ENCODE measurements at regions not wholly inside any gene's neighbourhood (a gene's known extent, or its start where the extent isn't known, plus 50 kb on each side); places are given as distances from the start of the nearest gene placed in this dataset.

GRCh38 chr12:126201981-126202537 lies 1136.8 kb downstream of the AACS start:
- DNase-seq (ENCODE audit: low spot score), result no peak
- ChIA-PET CTCF (no interaction called here), POLR2A (no interaction called here)
- peaks cover 86% of the 10 kb centered on the region for H3K9me3 Mint-ChIP-seq
- H3K4me3 Mint-ChIP-seq, result no peak overlapping the region
- H3K27me3 Mint-ChIP-seq (ENCODE audit: low read depth), result peaks cover 8% of the 10 kb centered on the region; the same call in 1 of the 2 replicates
- peaks cover 79% of the 10 kb centered on the region for H3K36me3 Mint-ChIP-seq
- no peak overlapping the region for H3K27ac Mint-ChIP-seq
- TF ChIP-seq, protein P1, sequence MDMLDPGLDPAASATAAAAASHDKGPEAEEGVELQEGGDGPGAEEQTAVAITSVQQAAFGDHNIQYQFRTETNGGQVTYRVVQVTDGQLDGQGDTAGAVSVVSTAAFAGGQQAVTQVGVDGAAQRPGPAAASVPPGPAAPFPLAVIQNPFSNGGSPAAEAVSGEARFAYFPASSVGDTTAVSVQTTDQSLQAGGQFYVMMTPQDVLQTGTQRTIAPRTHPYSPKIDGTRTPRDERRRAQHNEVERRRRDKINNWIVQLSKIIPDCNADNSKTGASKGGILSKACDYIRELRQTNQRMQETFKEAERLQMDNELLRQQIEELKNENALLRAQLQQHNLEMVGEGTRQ (CRISPR knock-in tag; IDR thresholded peaks at IDR 0.05), result no peak
- TF ChIP-seq MXD4 (CRISPR knock-in tag; IDR thresholded peaks at IDR 0.05; ENCODE audit: borderline replicate concordance), result no peak
- no peak for TF ChIP-seq ZNF423 (CRISPR knock-in tag; IDR thresholded peaks at IDR 0.05)
- TF ChIP-seq, protein P2, sequence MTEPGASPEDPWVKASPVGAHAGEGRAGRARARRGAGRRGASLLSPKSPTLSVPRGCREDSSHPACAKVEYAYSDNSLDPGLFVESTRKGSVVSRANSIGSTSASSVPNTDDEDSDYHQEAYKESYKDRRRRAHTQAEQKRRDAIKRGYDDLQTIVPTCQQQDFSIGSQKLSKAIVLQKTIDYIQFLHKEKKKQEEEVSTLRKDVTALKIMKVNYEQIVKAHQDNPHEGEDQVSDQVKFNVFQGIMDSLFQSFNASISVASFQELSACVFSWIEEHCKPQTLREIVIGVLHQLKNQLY (CRISPR knock-in tag; IDR thresholded peaks at IDR 0.05), result no peak
- TF ChIP-seq TEAD4 (CRISPR knock-in tag; IDR thresholded peaks at IDR 0.05), result no peak
- TF ChIP-seq, protein P3, sequence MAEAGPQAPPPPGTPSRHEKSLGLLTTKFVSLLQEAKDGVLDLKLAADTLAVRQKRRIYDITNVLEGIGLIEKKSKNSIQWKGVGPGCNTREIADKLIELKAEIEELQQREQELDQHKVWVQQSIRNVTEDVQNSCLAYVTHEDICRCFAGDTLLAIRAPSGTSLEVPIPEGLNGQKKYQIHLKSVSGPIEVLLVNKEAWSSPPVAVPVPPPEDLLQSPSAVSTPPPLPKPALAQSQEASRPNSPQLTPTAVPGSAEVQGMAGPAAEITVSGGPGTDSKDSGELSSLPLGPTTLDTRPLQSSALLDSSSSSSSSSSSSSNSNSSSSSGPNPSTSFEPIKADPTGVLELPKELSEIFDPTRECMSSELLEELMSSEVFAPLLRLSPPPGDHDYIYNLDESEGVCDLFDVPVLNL (CRISPR knock-in tag; IDR thresholded peaks at IDR 0.05; ENCODE audit: borderline replicate concordance, low read depth), result no peak
- no peak for TF ChIP-seq ATF2 (CRISPR knock-in tag; IDR thresholded peaks at IDR 0.05; ENCODE audit: borderline replicate concordance, low read depth)
- no peak for TF ChIP-seq GTF2I (CRISPR knock-in tag; conservative IDR thresholded peaks at IDR 0.05)
- no peak for TF ChIP-seq JAZF1 (CRISPR knock-in tag; IDR thresholded peaks at IDR 0.05)
- no peak for TF ChIP-seq ARID4B (CRISPR knock-in tag; IDR thresholded peaks at IDR 0.05; ENCODE audit: borderline replicate concordance)
- no peak for TF ChIP-seq FOXP1 (CRISPR knock-in tag; IDR thresholded peaks at IDR 0.05; ENCODE audit: borderline replicate concordance)
- TF ChIP-seq ZNF263 (CRISPR knock-in tag; IDR thresholded peaks at IDR 0.05; ENCODE audit: low read depth), result no peak
- no peak for TF ChIP-seq CREM (CRISPR knock-in tag; IDR thresholded peaks at IDR 0.05)
- TF ChIP-seq ZNF671 (CRISPR knock-in tag; IDR thresholded peaks at IDR 0.05), result no peak
- no peak for TF ChIP-seq CREB1 (CRISPR knock-in tag; IDR thresholded peaks at IDR 0.05)
- TF ChIP-seq ZNF396 (CRISPR knock-in tag; IDR thresholded peaks at IDR 0.05; ENCODE audit: borderline replicate concordance), result no peak
- no peaks in the 10 kb centered on the region for H3K4me1 Mint-ChIP-seq
- no peak for ATAC-seq

DNA sequence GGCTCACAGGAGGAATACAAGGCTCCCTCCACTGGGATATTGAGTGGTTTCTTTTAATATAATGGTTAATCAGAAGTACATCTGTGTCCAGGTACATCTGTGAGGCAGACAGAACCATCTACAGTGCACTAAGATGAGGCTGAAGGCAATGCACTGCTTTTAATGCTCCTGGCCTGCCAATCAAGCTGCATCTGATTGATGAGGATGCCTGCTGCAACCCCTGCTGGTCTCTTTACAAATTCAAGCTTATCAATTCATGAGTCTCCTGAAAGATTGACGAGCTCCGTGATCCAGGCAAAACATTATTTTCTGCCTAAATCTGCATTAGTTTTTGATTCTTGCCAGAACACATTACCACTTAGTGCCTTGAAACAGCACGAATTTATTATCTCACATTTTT lies 1139.1 kb downstream of the AACS start:
- no peak for ATAC-seq
- DNase-seq (ENCODE audit: low spot score), result no peak
- POLR2A ChIA-PET, result no interaction called here
- no peak overlapping the region for H3K27ac Mint-ChIP-seq
- peaks cover 83% of the 10 kb centered on the region for H3K9me3 Mint-ChIP-seq
- H3K36me3 Mint-ChIP-seq, result peaks cover 73% of the 10 kb centered on the region
- CTCF ChIA-PET, result no interaction called here
- peaks cover 8% of the 10 kb centered on the region for H3K27me3 Mint-ChIP-seq (ENCODE audit: low read depth)
- no peaks in the 10 kb centered on the region for H3K4me1 Mint-ChIP-seq
- H3K4me3 Mint-ChIP-seq, result no peak overlapping the region
- TF ChIP-seq TP53 (CRISPR knock-in tag; IDR thresholded peaks at IDR 0.05) (no peak), ZNF423 (CRISPR knock-in tag; IDR thresholded peaks at IDR 0.05) (no peak), IRF1 (CRISPR knock-in tag; IDR thresholded peaks at IDR 0.05) (no peak)
- TF ChIP-seq, protein P4, sequence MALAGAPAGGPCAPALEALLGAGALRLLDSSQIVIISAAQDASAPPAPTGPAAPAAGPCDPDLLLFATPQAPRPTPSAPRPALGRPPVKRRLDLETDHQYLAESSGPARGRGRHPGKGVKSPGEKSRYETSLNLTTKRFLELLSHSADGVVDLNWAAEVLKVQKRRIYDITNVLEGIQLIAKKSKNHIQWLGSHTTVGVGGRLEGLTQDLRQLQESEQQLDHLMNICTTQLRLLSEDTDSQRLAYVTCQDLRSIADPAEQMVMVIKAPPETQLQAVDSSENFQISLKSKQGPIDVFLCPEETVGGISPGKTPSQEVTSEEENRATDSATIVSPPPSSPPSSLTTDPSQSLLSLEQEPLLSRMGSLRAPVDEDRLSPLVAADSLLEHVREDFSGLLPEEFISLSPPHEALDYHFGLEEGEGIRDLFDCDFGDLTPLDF (CRISPR knock-in tag; IDR thresholded peaks at IDR 0.05), result no peak
